Mucosa of descending colon (tissue), 3 donors: ENCODE measurements at regions not wholly inside any gene's neighbourhood (a gene's known extent, or its start where the extent isn't known, plus 50 kb on each side); places are given as distances from the start of the nearest gene placed in this dataset.

Experiments used
- ATAC-seq: fragments of 200-7000 bp; cut with Tn5 transposase; one replicate; pipeline ENCODE4 v1.9.1; 2020; ENCODE audit warnings: mild to moderate bottlenecking, moderate library complexity
- DNase-seq, 3 donors: peaks; one replicate each; pipeline ENCODE4 v3.0.0-alpha.2; 2020
- H3K36me3 ChIP-seq: fragments of 200-600 bp; one replicate; pipeline ENCODE4 v1.8.0; 2021; ENCODE audit warnings: low read depth, mild to moderate bottlenecking
- H3K4me1 ChIP-seq: fragments of 200-600 bp; one replicate; pipeline ENCODE4 v1.8.0; 2021; ENCODE audit warnings: low read depth, mild to moderate bottlenecking
- H3K4me3 ChIP-seq: fragments of 200-600 bp; one replicate; pipeline ENCODE4 v1.8.0; 2021; ENCODE audit warnings: mild to moderate bottlenecking
- H3K9me3 ChIP-seq: fragments of 200-600 bp; one replicate; pipeline ENCODE4 v1.8.0; 2021; ENCODE audit warnings: mild to moderate bottlenecking
- intact Hi-C, 2 donors: fragments of 100-400 bp; cut with DNase I in 1 of 2; cut with micrococcal nuclease in 1 of 2; formaldehyde crosslinking; loops; one replicate each; pipeline versions ENCODE4 v1.11.0 to v1.11.1; 2022; cut with DNase I, micrococcal nuclease
- TF ChIP-seq, protein P1 (sequence below): fragments of 200-600 bp; IDR thresholded peaks from one replicate; pipeline ENCODE4 v1.8.0; 2022; ENCODE audit warnings: antibody characterized with exemption, mild to moderate bottlenecking
- donor health status: DM: no; HTN: no; CAD: no; lungs with moderate emphysema.
- donor health status: DM: no; HTN: no; CAD: no.
- donor health status: DM: no; HTN: yes; CAD: no.

DNA sequence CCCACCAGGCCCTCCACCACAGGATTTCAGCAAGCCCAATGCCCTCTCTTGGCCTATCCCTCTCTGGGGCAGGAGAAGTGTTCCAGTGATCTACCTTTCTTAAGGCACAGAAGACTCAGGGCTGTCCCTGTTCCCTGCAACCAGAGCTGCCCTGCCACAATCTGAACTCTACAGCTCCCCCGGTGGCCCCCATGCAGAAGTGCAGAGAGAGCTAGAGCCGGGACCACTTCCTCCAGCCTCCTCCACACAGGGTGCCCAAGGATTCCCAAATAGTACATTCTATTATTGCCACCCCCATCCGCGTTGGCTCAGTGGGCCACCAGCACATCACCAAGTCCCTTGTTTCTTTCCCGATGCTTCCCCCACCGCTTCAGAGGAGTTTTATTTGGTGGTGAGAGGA is 114.8 kb upstream of the PTPRM start:
- intact Hi-C loops = no loop called here
- Histone ChIP-seq H3K4me1 (no peaks in the 10 kb centered on the region), H3K36me3 (no peaks in the 10 kb centered on the region), H3K9me3 (no peaks in the 10 kb centered on the region), H3K4me3 (no peak overlapping the region)
- TF ChIP-seq, protein P1, sequence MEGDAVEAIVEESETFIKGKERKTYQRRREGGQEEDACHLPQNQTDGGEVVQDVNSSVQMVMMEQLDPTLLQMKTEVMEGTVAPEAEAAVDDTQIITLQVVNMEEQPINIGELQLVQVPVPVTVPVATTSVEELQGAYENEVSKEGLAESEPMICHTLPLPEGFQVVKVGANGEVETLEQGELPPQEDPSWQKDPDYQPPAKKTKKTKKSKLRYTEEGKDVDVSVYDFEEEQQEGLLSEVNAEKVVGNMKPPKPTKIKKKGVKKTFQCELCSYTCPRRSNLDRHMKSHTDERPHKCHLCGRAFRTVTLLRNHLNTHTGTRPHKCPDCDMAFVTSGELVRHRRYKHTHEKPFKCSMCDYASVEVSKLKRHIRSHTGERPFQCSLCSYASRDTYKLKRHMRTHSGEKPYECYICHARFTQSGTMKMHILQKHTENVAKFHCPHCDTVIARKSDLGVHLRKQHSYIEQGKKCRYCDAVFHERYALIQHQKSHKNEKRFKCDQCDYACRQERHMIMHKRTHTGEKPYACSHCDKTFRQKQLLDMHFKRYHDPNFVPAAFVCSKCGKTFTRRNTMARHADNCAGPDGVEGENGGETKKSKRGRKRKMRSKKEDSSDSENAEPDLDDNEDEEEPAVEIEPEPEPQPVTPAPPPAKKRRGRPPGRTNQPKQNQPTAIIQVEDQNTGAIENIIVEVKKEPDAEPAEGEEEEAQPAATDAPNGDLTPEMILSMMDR = no peak
- ATAC-seq (peak; percentile 64), DNase-seq (peak in 1 of 3 donors; percentile 16)

DNA sequence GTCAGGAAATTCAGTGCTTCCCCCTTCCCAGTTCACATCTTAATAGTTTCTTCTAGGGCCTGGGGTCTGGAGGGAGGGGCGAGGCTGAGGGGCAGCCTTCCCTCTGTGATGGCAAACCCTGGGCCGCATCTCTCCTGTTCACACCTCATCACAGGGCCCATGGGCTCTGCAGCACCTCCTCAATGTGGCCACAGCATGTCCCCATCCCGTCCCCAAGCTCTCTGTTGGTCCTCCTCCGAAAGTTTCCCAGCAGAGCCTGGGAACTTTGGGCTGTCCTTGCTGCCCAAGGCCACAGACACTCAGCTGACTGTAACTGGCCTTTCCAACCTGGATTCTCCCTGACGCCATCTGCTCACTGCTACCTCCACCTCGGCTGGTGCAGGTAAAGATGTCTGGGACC is 112.7 kb upstream of the PTPRM start:
- TF ChIP-seq, protein P1 = no peak
- no peak for DNase-seq
- H3K9me3 ChIP-seq = no peaks in the 10 kb centered on the region
- no peaks in the 10 kb centered on the region for H3K4me1 ChIP-seq
- ATAC-seq = no peak
- H3K4me3 ChIP-seq = no peak overlapping the region
- H3K36me3 ChIP-seq = no peaks in the 10 kb centered on the region
- intact Hi-C loops = no loop called here

DNA sequence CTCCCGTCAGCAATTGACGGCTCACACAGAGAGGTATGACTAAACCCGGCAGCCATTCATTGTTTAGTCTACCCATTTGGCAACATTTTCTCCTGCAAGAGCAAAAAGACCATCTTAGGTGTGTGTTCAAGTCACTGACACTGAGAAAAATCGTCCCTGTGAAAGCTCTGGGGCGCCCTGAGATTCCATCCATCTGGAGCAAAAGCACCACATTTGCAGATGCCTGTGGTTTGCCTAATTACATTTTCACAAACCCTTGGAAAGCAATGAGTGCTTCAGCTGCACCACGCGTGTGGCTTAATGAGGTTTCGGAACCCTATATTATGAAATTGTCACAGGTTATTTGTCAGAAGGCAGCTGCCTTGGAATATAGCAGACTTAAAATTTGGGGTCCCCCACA is 110.7 kb upstream of the PTPRM start:
- Histone ChIP-seq H3K36me3 (no peaks in the 10 kb centered on the region), H3K9me3 (no peaks in the 10 kb centered on the region), H3K4me3 (no peak overlapping the region), H3K4me1 (no peaks in the 10 kb centered on the region)
- intact Hi-C loops = no loop called here
- ATAC-seq = no peak
- DNase-seq = no peak
- TF ChIP-seq, protein P1 = no peak

DNA sequence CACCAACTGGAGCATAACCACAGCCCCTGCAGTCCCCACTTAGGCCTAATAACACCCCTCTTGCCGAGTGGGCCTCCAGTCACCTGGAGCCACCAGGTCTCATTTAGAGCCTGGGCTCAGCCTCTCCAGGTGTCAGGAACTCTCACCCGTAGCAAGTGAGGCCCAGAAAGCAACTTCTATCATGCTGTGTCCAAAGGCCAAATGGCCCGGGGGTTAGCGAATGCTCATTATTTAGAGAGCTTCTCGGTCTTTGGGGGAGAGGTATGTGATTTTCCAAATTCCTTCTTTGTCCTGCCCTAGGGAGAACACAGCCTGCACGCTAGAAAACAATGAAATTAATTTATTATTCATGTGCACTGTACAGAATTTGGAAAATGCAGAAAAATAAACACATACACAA is 109.9 kb upstream of the PTPRM start:
- H3K9me3 ChIP-seq = no peaks in the 10 kb centered on the region
- H3K36me3 ChIP-seq = no peaks in the 10 kb centered on the region
- DNase-seq (no peak), ATAC-seq (no peak)
- intact Hi-C loops = no loop called here
- TF ChIP-seq, protein P1 = no peak
- no peaks in the 10 kb centered on the region for H3K4me1 ChIP-seq
- H3K4me3 ChIP-seq = no peak overlapping the region

DNA sequence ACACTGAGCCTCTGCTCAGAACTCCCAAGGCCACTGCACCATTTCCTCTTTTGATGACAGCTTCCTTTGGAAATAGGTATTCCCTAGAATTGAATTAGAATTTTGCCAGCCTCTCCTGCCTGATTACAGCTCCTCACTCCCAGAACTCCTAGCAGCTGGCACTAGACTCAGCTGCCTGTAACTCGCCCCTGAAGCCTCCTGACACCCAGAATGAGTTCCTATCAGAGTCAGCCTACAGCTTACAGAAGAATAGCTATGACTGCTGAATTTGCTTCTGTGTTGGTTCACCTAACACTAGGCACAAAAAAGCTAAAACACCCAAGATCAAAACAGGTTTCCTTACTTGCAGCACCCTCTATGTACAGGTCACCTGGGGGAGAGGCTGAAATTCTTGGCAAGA is 108.2 kb upstream of the PTPRM start:
- Histone ChIP-seq H3K9me3 (no peaks in the 10 kb centered on the region), H3K4me1 (no peaks in the 10 kb centered on the region), H3K36me3 (no peaks in the 10 kb centered on the region), H3K4me3 (no peak overlapping the region)
- TF ChIP-seq, protein P1 = no peak
- ATAC-seq (no peak), DNase-seq (no peak)
- intact Hi-C loops = no loop called here
